ENCODE measurements at regions not wholly inside any gene's neighbourhood (a gene's known extent, or its start where the extent isn't known, plus 50 kb on each side); places are given as distances from the start of the nearest gene placed in this dataset.

GRCh38 chr4:180726611-180727010, 1516.6 kb upstream of the TENM3 start:
- no CpG with 5 or more reads among the region's 6 CpGs for WGBS, 2 donors (ENCODE audit: extremely low coverage in 2 of 2, insufficient read length in 2 of 2, insufficient replicate concordance in 1 of 2)
- Histone ChIP-seq H3K9ac (ENCODE audit: low read depth, low read length, poor library complexity) (no peak overlapping the region), H3K9me3 (replicated peaks in 1 of 2; ENCODE audit: control insufficient read depth in 2 of 2, insufficient read depth in 1 of 2, low read depth in 1 of 2, low read length in 2 of 2) (peaks cover 0 to 4% of the 10 kb centered on the region in 2 donors)

GRCh38 chr4:180727478-180727877, 1515.7 kb upstream of the TENM3 start:
- Histone ChIP-seq H2BK5ac (ENCODE audit: low read length) (no peak overlapping the region), H3K14ac (ENCODE audit: low read length) (no peak overlapping the region), H2AK5ac (ENCODE audit: low read depth, low read length) (no peak overlapping the region), H3K79me1 (ENCODE audit: low read depth, low read length) (no peaks in the 10 kb centered on the region), H3K23ac (ENCODE audit: low read depth, low read length, poor library complexity) (no peak overlapping the region), H3K9me3 (replicated peaks in 1 of 2; ENCODE audit: control insufficient read depth in 2 of 2, insufficient read depth in 1 of 2, low read depth in 1 of 2, low read length in 2 of 2) (peaks cover 0 to 4% of the 10 kb centered on the region in 2 donors), H3K9ac (ENCODE audit: low read depth, low read length, poor library complexity) (no peak overlapping the region), H3K4me2 (ENCODE audit: insufficient read depth, low read length, poor library complexity, severe bottlenecking) (no peak overlapping the region), H2BK12ac (ENCODE audit: low read length) (no peak overlapping the region), H3K27me3 (ENCODE audit: control insufficient read depth in 3 of 3, insufficient read depth in 3 of 3, low read depth in 1 of 3, low read length in 3 of 3) (no peaks in the 10 kb centered on the region), H3K4ac (ENCODE audit: low read length) (no peak overlapping the region), H3K4me1 (ENCODE audit: control insufficient read depth in 2 of 2, insufficient read depth in 1 of 2, low read depth in 1 of 2, low read length in 2 of 2) (no peaks in the 10 kb centered on the region), H3K18ac (ENCODE audit: low read length) (no peak overlapping the region), H3K4me3 (ENCODE audit: low read length in 2 of 2) (no peak overlapping the region), H2AFZ (ENCODE audit: low read length) (no peak overlapping the region), H3K27ac (replicated peaks; ENCODE audit: low read length) (no peak overlapping the region), H4K91ac (ENCODE audit: low read depth, low read length, poor library complexity) (no peak overlapping the region), H2BK120ac (ENCODE audit: low read depth, low read length) (no peak overlapping the region), H4K8ac (ENCODE audit: low read depth, low read length) (no peak overlapping the region), H3K36me3 (replicated peaks in 1 of 2; ENCODE audit: control insufficient read depth in 2 of 2, insufficient read depth in 2 of 2, low read length in 2 of 2) (no peaks in the 10 kb centered on the region), H2BK15ac (ENCODE audit: low read length) (no peak overlapping the region)
- no CpG with 5 or more reads among the region's 3 CpGs for WGBS, 2 donors (ENCODE audit: extremely low coverage in 2 of 2, insufficient read length in 2 of 2, insufficient replicate concordance in 1 of 2)
- DNase-seq (ENCODE audit: low spot score): no peak

More at GRCh38 chr4:180726611-180727010, 1516.6 kb upstream of the TENM3 start:
- Histone ChIP-seq H3K18ac (ENCODE audit: low read length) (no peak overlapping the region), H2BK5ac (ENCODE audit: low read length) (no peak overlapping the region), H2AK5ac (ENCODE audit: low read depth, low read length) (no peak overlapping the region), H3K27me3 (ENCODE audit: control insufficient read depth in 3 of 3, insufficient read depth in 3 of 3, low read depth in 1 of 3, low read length in 3 of 3) (no peaks in the 10 kb centered on the region), H2BK12ac (ENCODE audit: low read length) (no peak overlapping the region), H3K14ac (ENCODE audit: low read length) (no peak overlapping the region), H3K4me2 (ENCODE audit: insufficient read depth, low read length, poor library complexity, severe bottlenecking) (no peak overlapping the region), H3K4me1 (ENCODE audit: control insufficient read depth in 2 of 2, insufficient read depth in 1 of 2, low read depth in 1 of 2, low read length in 2 of 2) (no peaks in the 10 kb centered on the region), H2BK15ac (ENCODE audit: low read length) (no peak overlapping the region), H4K91ac (ENCODE audit: low read depth, low read length, poor library complexity) (no peak overlapping the region), H3K4ac (ENCODE audit: low read length) (no peak overlapping the region), H3K4me3 (ENCODE audit: low read length in 2 of 2) (no peak overlapping the region), H3K27ac (replicated peaks; ENCODE audit: low read length) (no peak overlapping the region), H2BK120ac (ENCODE audit: low read depth, low read length) (no peak overlapping the region), H4K8ac (ENCODE audit: low read depth, low read length) (no peak overlapping the region), H3K79me1 (ENCODE audit: low read depth, low read length) (no peaks in the 10 kb centered on the region), H3K23ac (ENCODE audit: low read depth, low read length, poor library complexity) (no peak overlapping the region), H2AFZ (ENCODE audit: low read length) (no peak overlapping the region), H3K36me3 (replicated peaks in 1 of 2; ENCODE audit: control insufficient read depth in 2 of 2, insufficient read depth in 2 of 2, low read length in 2 of 2) (no peaks in the 10 kb centered on the region)
- DNase-seq (ENCODE audit: low spot score): no peak

GRCh38 chr4:180734753-180735432, 1508.3 kb upstream of the TENM3 start:
- H3K27me3 ChIP-seq (ENCODE audit: control insufficient read depth in 3 of 3, insufficient read depth in 3 of 3, low read depth in 1 of 3, low read length in 3 of 3): no peaks in the 10 kb centered on the region
- no peak overlapping the region for H2BK5ac ChIP-seq (ENCODE audit: low read length)
- no peak overlapping the region for H2AFZ ChIP-seq (ENCODE audit: low read length)
- H3K27ac ChIP-seq (replicated peaks; ENCODE audit: low read length): no peak overlapping the region
- no peak overlapping the region for H3K9ac ChIP-seq (ENCODE audit: low read depth, low read length, poor library complexity)
- H3K9me3 ChIP-seq (replicated peaks in 1 of 2; ENCODE audit: control insufficient read depth in 2 of 2, insufficient read depth in 1 of 2, low read depth in 1 of 2, low read length in 2 of 2): peaks cover 0 to 4% of the 10 kb centered on the region in 2 donors
- H2AK5ac ChIP-seq (ENCODE audit: low read depth, low read length): no peak overlapping the region
- DNase-seq (ENCODE audit: low spot score): no peak
- no peaks in the 10 kb centered on the region for H3K36me3 ChIP-seq (replicated peaks in 1 of 2; ENCODE audit: control insufficient read depth in 2 of 2, insufficient read depth in 2 of 2, low read length in 2 of 2)
- no CpG with 5 or more reads among the region's 7 CpGs for WGBS, 2 donors (ENCODE audit: extremely low coverage in 2 of 2, insufficient read length in 2 of 2, insufficient replicate concordance in 1 of 2)
- no peak overlapping the region for H4K91ac ChIP-seq (ENCODE audit: low read depth, low read length, poor library complexity)
- no peak overlapping the region for H3K4me3 ChIP-seq (ENCODE audit: low read length in 2 of 2)
- H2BK120ac ChIP-seq (ENCODE audit: low read depth, low read length): no peak overlapping the region
- H3K4me2 ChIP-seq (ENCODE audit: insufficient read depth, low read length, poor library complexity, severe bottlenecking): no peak overlapping the region
- no peaks in the 10 kb centered on the region for H3K79me1 ChIP-seq (ENCODE audit: low read depth, low read length)
- H3K4me1 ChIP-seq (ENCODE audit: control insufficient read depth in 2 of 2, insufficient read depth in 1 of 2, low read depth in 1 of 2, low read length in 2 of 2): no peaks in the 10 kb centered on the region
- no peak overlapping the region for H3K23ac ChIP-seq (ENCODE audit: low read depth, low read length, poor library complexity)
- H2BK15ac ChIP-seq (ENCODE audit: low read length): no peak overlapping the region
- no peak overlapping the region for H3K18ac ChIP-seq (ENCODE audit: low read length)
- H3K14ac ChIP-seq (ENCODE audit: low read length): no peak overlapping the region
- H4K8ac ChIP-seq (ENCODE audit: low read depth, low read length): no peak overlapping the region
- H2BK12ac ChIP-seq (ENCODE audit: low read length): no peak overlapping the region
- H3K4ac ChIP-seq (ENCODE audit: low read length): no peak overlapping the region

GRCh38 chr4:180741703-180742102, 1501.5 kb upstream of the TENM3 start:
- Histone ChIP-seq H3K27ac (replicated peaks; ENCODE audit: low read length) (no peak overlapping the region), H3K9ac (ENCODE audit: low read depth, low read length, poor library complexity) (no peak overlapping the region), H3K4me1 (ENCODE audit: control insufficient read depth in 2 of 2, insufficient read depth in 1 of 2, low read depth in 1 of 2, low read length in 2 of 2) (no peaks in the 10 kb centered on the region), H4K8ac (ENCODE audit: low read depth, low read length) (no peak overlapping the region), H2BK5ac (ENCODE audit: low read length) (no peak overlapping the region), H2AK5ac (ENCODE audit: low read depth, low read length) (no peak overlapping the region), H3K36me3 (replicated peaks in 1 of 2; ENCODE audit: control insufficient read depth in 2 of 2, insufficient read depth in 2 of 2, low read length in 2 of 2) (no peaks in the 10 kb centered on the region), H3K4me3 (ENCODE audit: low read length in 2 of 2) (no peak overlapping the region), H3K4ac (ENCODE audit: low read length) (no peak overlapping the region), H3K79me1 (ENCODE audit: low read depth, low read length) (no peaks in the 10 kb centered on the region), H2BK12ac (ENCODE audit: low read length) (no peak overlapping the region), H3K27me3 (ENCODE audit: control insufficient read depth in 3 of 3, insufficient read depth in 3 of 3, low read depth in 1 of 3, low read length in 3 of 3) (no peaks in the 10 kb centered on the region), H2AFZ (ENCODE audit: low read length) (no peak overlapping the region), H3K18ac (ENCODE audit: low read length) (no peak overlapping the region), H3K9me3 (replicated peaks in 1 of 2; ENCODE audit: control insufficient read depth in 2 of 2, insufficient read depth in 1 of 2, low read depth in 1 of 2, low read length in 2 of 2) (no peaks in the 10 kb centered on the region), H3K4me2 (ENCODE audit: insufficient read depth, low read length, poor library complexity, severe bottlenecking) (no peak overlapping the region), H3K23ac (ENCODE audit: low read depth, low read length, poor library complexity) (no peak overlapping the region), H2BK120ac (ENCODE audit: low read depth, low read length) (no peak overlapping the region), H2BK15ac (ENCODE audit: low read length) (no peak overlapping the region), H4K91ac (ENCODE audit: low read depth, low read length, poor library complexity) (no peak overlapping the region), H3K14ac (ENCODE audit: low read length) (no peak overlapping the region)
- no CpG with 5 or more reads among the region's 1 CpG for WGBS, 2 donors (ENCODE audit: extremely low coverage in 2 of 2, insufficient read length in 2 of 2, insufficient replicate concordance in 1 of 2)
- DNase-seq (ENCODE audit: low spot score): no peak

All from neuronal stem cell (in vitro differentiated cells).